Right cardiac atrium (tissue), 5 donors: ENCODE measurements at regions not wholly inside any gene's neighbourhood (a gene's known extent, or its start where the extent isn't known, plus 50 kb on each side); places are given as distances from the start of the nearest gene placed in this dataset.
"Not testable (repeated sequence)": the region's sequence is repeated elsewhere in the genome, so short reads cannot be mapped to it uniquely, and the experiment has no call there.

Experiments
- ATAC-seq, 2 donors: fragments of 200-7000 bp; cut with Tn5 transposase; one replicate each; pipeline versions ENCODE4 v1.8.0 to v1.9.1; 2020; ENCODE audit warnings: moderate library complexity in 2 of 2, mild to moderate bottlenecking in 1 of 2
- DNase-seq, 3 donors: peaks; one replicate each; pipeline ENCODE4 v3.0.0-alpha.2; 2020
- H3K27ac ChIP-seq: one replicate; pipeline ENCODE4 v1.5.1; 2013; ENCODE audit warnings: mild to moderate bottlenecking, low read length, control low read depth, moderate library complexity
- H3K27me3 ChIP-seq: one replicate; pipeline ENCODE4 v1.6.1; 2013; ENCODE audit not compliant: control insufficient read depth, insufficient read depth
- H3K4me1 ChIP-seq: one replicate; pipeline ENCODE4 v1.6.1; 2013; ENCODE audit warnings: low read length; ENCODE audit not compliant: control insufficient read depth, insufficient read depth
- H3K4me3 ChIP-seq: one replicate; pipeline ENCODE4 v1.5.1; 2013; ENCODE audit warnings: low read length, control low read depth
- H3K9me3 ChIP-seq: one replicate; pipeline ENCODE4 v1.6.1; 2013; ENCODE audit warnings: low read length; ENCODE audit not compliant: control insufficient read depth
- WGBS: extraction: QIAGEN DNeasy Blood & Tissue Kit; methylation state at CpG from one replicate; pipeline ENCODE4 v1.1.7; 2013; 5-methylcytosine and 5-hydroxymethylcytosine counted together
- intact Hi-C, 4 donors: fragments of 100-400 bp; cut with DNase I; formaldehyde crosslinking; loops; one replicate each; pipeline versions ENCODE4 v1.11.0 to v1.14.0; 2022 to 2023
- donor health status: healthy with polysubstance abuse.
- donor health status: DM: no; HTN: yes; CAD: no.
- donor health status: DM: no; HTN: no; CAD: no.
- donor health status: DM: no; HTN: yes; CAD: no; lungs with severe emphysema.
- donor health status: DM: yes; HTN: yes; CAD: no.

GRCh38 chr7:114806590-114807162, 115.2 kb upstream of the MDFIC start:
- H3K4me3 ChIP-seq = no peak overlapping the region
- ATAC-seq (no peak), DNase-seq (no peak)
- 70% methylated on average over 2 of the region's 2 CpGs for WGBS
- intact Hi-C loops = no loop called here
- no peak overlapping the region for H3K27ac ChIP-seq
- no peaks in the 10 kb centered on the region for H3K27me3 ChIP-seq
- H3K9me3 ChIP-seq = no peaks in the 10 kb centered on the region
- no peaks in the 10 kb centered on the region for H3K4me1 ChIP-seq

GRCh38 chr7:114812570-114812969, 109.3 kb upstream of the MDFIC start:
- Histone ChIP-seq H3K4me1 (no peaks in the 10 kb centered on the region), H3K27me3 (no peaks in the 10 kb centered on the region), H3K9me3 (no peaks in the 10 kb centered on the region), H3K4me3 (no peak overlapping the region), H3K27ac (no peak overlapping the region)
- DNase-seq = no peak
- intact Hi-C loops = no loop called here
- ATAC-seq = no peak
- WGBS = 85% methylated on average over 1 of the region's 1 CpG

- WGBS = 94% methylated on average over 3 of the region's 3 CpGs
- DNase-seq (no peak), ATAC-seq (no peak)
- H3K4me3 ChIP-seq = no peak overlapping the region
- H3K9me3 ChIP-seq = no peaks in the 10 kb centered on the region
- H3K27me3 ChIP-seq = no peaks in the 10 kb centered on the region
- no peak overlapping the region for H3K27ac ChIP-seq
- H3K4me1 ChIP-seq = no peaks in the 10 kb centered on the region
- intact Hi-C loops = no loop called here
Measured at GRCh38 chr7:114813624-114814023, 108.3 kb upstream of the MDFIC start.

GRCh38 chr7:114817036-114817435, 104.9 kb upstream of the MDFIC start:
- H3K4me1 ChIP-seq, ATAC-seq, H3K27ac ChIP-seq, DNase-seq, H3K9me3 ChIP-seq, H3K4me3 ChIP-seq, H3K27me3 ChIP-seq, intact Hi-C loops: not testable (repeated sequence)
- WGBS = 96% methylated on average over 7 of the region's 7 CpGs

GRCh38 chr7:114818501-114818900, 103.4 kb upstream of the MDFIC start:
- no peaks in the 10 kb centered on the region for H3K9me3 ChIP-seq
- no peak overlapping the region for H3K4me3 ChIP-seq
- no peak for DNase-seq
- intact Hi-C loops = no loop called here
- no peak overlapping the region for H3K27ac ChIP-seq
- H3K4me1 ChIP-seq = no peaks in the 10 kb centered on the region
- WGBS = 91% methylated on average over 3 of the region's 3 CpGs
- no peaks in the 10 kb centered on the region for H3K27me3 ChIP-seq
- ATAC-seq = no peak

GRCh38 chr7:114819616-114820362, 102.1 kb upstream of the MDFIC start:
- H3K4me3 ChIP-seq = no peak overlapping the region
- DNase-seq (no peak), ATAC-seq (peak in 1 of 2 donors; percentile 66)
- intact Hi-C loops = no loop called here
- no peaks in the 10 kb centered on the region for H3K27me3 ChIP-seq
- no peaks in the 10 kb centered on the region for H3K9me3 ChIP-seq
- 84% methylated on average over 3 of the region's 3 CpGs for WGBS
- H3K27ac ChIP-seq = no peak overlapping the region
- H3K4me1 ChIP-seq = no peaks in the 10 kb centered on the region

- Histone ChIP-seq H3K4me3 (no peak overlapping the region), H3K27ac (no peak overlapping the region), H3K9me3 (no peaks in the 10 kb centered on the region), H3K27me3 (no peaks in the 10 kb centered on the region), H3K4me1 (no peaks in the 10 kb centered on the region)
- intact Hi-C loops = no loop called here
- DNase-seq (no peak), ATAC-seq (no peak)
- WGBS = 35% methylated on average over 6 of the region's 6 CpGs
Measured at GRCh38 chr7:114821030-114821900, 100.6 kb upstream of the MDFIC start.

GRCh38 chr7:114822131-114822530, 99.8 kb upstream of the MDFIC start:
- Histone ChIP-seq H3K4me1 (no peaks in the 10 kb centered on the region), H3K27ac (no peak overlapping the region), H3K27me3 (no peaks in the 10 kb centered on the region), H3K9me3 (no peaks in the 10 kb centered on the region), H3K4me3 (no peak overlapping the region)
- intact Hi-C loops = no loop called here
- DNase-seq (no peak), ATAC-seq (no peak)
- 84% methylated on average over 1 of the region's 1 CpG for WGBS

- Histone ChIP-seq H3K27me3 (no peaks in the 10 kb centered on the region), H3K4me1 (no peaks in the 10 kb centered on the region), H3K27ac (no peak overlapping the region), H3K9me3 (no peaks in the 10 kb centered on the region), H3K4me3 (no peak overlapping the region)
- intact Hi-C loops = no loop called here
- WGBS = 89% methylated on average over 2 of the region's 2 CpGs
- DNase-seq (no peak), ATAC-seq (no peak)
Measured at GRCh38 chr7:114822844-114823243, 99.0 kb upstream of the MDFIC start.

GRCh38 chr7:114823290-114823689, 98.6 kb upstream of the MDFIC start:
- DNase-seq = no peak
- H3K9me3 ChIP-seq = no peaks in the 10 kb centered on the region
- no peak overlapping the region for H3K4me3 ChIP-seq
- no peaks in the 10 kb centered on the region for H3K27me3 ChIP-seq
- intact Hi-C loops = no loop called here
- 92% methylated on average over 1 of the region's 1 CpG for WGBS
- no peaks in the 10 kb centered on the region for H3K4me1 ChIP-seq
- no peak overlapping the region for H3K27ac ChIP-seq
- ATAC-seq = no peak

GRCh38 chr7:114825423-114825951, 96.4 kb upstream of the MDFIC start:
- intact Hi-C loops = no loop called here
- Histone ChIP-seq H3K27ac (no peak overlapping the region), H3K4me1 (no peaks in the 10 kb centered on the region), H3K4me3 (no peak overlapping the region), H3K27me3 (no peaks in the 10 kb centered on the region), H3K9me3 (no peaks in the 10 kb centered on the region)
- ATAC-seq (no peak), DNase-seq (no peak)
- WGBS = 63% methylated on average over 3 of the region's 3 CpGs
